SK-N-MC (cell line): ENCODE measurements at regions not wholly inside any gene's neighbourhood (a gene's known extent, or its start where the extent isn't known, plus 50 kb on each side); places are given as distances from the start of the nearest gene placed in this dataset.

Source experiments
- EZH2 ChIP-seq: fragments of 200-600 bp; sonication (generic); IDR thresholded peaks from one replicate; pipeline ENCODE4 v1.6.1; 2017; ENCODE audit warnings: antibody characterized with exemption
- POLR2AphosphoS5 ChIP-seq: IDR thresholded peaks from 2 replicates; pipeline ENCODE4 v1.6.1; 2012; ENCODE audit warnings: mild to moderate bottlenecking, low read depth, low read length, borderline replicate concordance

DNA sequence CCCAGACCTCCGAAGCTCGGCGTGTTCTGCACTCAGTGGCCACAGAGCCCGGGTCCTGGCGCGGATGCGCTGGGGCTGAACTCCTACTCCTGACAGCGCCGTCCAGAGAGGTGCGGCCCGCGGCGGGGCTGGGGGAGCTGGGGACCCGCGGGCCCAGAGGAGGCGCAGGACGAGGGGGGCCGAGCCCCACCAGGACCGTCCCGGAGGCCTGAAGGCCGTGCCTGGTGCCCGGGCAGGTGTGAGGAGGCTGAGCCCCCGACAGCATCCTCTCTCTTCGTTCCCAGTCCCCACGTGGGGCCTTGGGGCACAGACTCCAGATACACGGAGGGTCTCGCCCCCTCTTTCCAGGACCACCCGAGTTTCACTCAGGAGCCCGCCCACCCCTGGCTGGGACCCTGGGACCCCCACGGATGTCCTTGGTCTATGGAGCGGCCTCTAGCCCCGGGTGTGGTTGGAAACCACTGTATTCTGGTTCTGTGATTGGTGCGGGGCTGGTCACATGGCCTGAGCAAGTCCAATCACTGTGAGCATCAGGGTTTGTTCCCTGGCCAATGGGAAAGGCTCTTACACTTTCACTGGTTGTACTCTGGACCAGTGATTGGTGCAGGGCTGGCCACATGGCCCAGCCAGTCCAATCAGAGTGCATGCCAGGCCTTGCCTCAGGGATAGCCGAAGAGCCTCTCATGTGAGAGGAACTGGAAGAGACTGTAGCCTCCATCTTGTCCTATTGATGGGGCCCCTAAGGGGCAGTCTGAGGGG lies 217.6 kb upstream of the SFSWAP start:
- no peak for TF ChIP-seq EZH2
- no peak for TF ChIP-seq POLR2AphosphoS5
